Thymus (tissue), 11 donors: ENCODE measurements at regions not wholly inside any gene's neighbourhood (a gene's known extent, or its start where the extent isn't known, plus 50 kb on each side); places are given as distances from the start of the nearest gene placed in this dataset.
"Not testable (repeated sequence)": the region's sequence is repeated elsewhere in the genome, so short reads cannot be mapped to it uniquely, and the experiment has no call there.

Experiments
- DNase-seq, 9 donors: peaks; one replicate each; pipeline ENCODE4 v3.0.0-alpha.2; 2013; ENCODE audit warnings: low spot score in 9 of 9, low read depth in 6 of 9, missing footprints in 1 of 9
- H3K27ac ChIP-seq, 2 donors: one replicate each; pipeline ENCODE4 v1.5.1; 2013; ENCODE audit warnings: control low read depth in 1 of 2, low read depth in 1 of 2, low read length in 1 of 2, mild to moderate bottlenecking in 1 of 2, moderate library complexity in 1 of 2
- H3K27me3 ChIP-seq, 2 donors: one replicate each; pipeline ENCODE4 v1.5.1; 2013; ENCODE audit warnings: low read length in 1 of 2; ENCODE audit not compliant: control insufficient read depth in 2 of 2, insufficient read depth in 1 of 2
- H3K36me3 ChIP-seq, 2 donors: one replicate each; pipeline ENCODE4 v1.5.1; 2013; ENCODE audit warnings: low read length in 1 of 2, mild to moderate bottlenecking in 1 of 2, moderate library complexity in 1 of 2; ENCODE audit not compliant: control insufficient read depth in 2 of 2, insufficient read depth in 2 of 2
- H3K4me1 ChIP-seq, 2 donors: one replicate each; pipeline ENCODE4 v1.5.1; 2013; ENCODE audit warnings: low read length in 2 of 2; ENCODE audit not compliant: control insufficient read depth in 2 of 2, insufficient read depth in 2 of 2
- H3K4me3 ChIP-seq, 2 donors: one replicate each; pipeline ENCODE4 v1.5.1; 2013; ENCODE audit warnings: low read length in 2 of 2, control low read depth in 1 of 2, mild to moderate bottlenecking in 1 of 2
- H3K9me3 ChIP-seq, 2 donors: one replicate each; pipeline ENCODE4 v1.5.1; 2013; ENCODE audit warnings: low read length in 1 of 2, mild to moderate bottlenecking in 1 of 2; ENCODE audit not compliant: control insufficient read depth in 2 of 2, insufficient read depth in 1 of 2
- WGBS: extraction: QIAGEN DNeasy Blood & Tissue Kit; methylation state at CpG from one replicate; pipeline ENCODE4 v1.1.7; 2013; 5-methylcytosine and 5-hydroxymethylcytosine counted together
- donor health status: healthy.

DNA sequence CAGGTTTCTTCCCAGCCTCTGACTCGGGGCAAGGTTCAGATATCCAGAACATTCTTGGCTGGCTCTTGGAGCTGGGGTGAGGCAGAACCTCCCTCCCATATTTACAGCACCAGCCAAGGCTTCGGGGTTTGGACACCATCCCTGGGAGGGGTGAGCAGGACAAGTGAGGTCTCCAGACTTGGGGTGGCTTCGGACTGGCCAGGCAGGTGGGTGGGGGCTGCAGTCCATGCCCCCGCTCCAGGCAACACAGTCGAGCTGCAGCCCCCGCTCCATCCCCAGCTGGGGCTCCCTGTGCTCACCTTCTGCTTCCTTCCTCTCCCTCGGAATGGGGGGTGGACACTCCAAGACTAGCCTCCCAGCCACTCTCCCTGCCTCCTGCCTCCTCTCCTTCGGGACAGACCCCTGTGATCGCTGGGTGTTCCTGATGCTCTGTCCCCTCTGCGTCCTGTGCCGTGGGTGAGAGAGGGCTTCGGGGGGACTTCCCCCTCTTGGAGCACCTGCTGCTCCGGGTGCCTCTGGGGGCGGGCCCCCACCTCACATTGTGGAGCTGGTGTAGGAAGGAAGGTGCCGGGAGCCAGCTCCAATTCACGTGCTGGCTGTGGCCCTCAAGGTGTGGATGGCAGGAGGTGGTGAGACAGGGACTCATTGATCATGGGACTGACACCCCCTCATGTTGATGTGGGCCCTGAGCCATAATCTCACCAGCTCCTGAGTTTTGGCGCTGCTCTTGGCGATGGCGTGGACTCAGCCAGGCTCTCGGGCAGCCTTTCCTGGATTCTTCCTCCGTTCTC lies 189.2 kb downstream of the SEC14L1 start:
- H3K36me3 ChIP-seq, result no peaks in the 10 kb centered on the region
- no peak overlapping the region for H3K27ac ChIP-seq
- peaks cover 54 to 91% of the 10 kb centered on the region in 2 donors for H3K4me1 ChIP-seq
- H3K9me3 ChIP-seq, result peaks cover 0 to 3% of the 10 kb centered on the region in 2 donors
- no peak overlapping the region for H3K4me3 ChIP-seq
- DNase-seq, result no peak
- H3K27me3 ChIP-seq, result peaks cover 0 to 3% of the 10 kb centered on the region in 2 donors
- WGBS, result 95% methylated on average over 21 of the region's 21 CpGs

DNA sequence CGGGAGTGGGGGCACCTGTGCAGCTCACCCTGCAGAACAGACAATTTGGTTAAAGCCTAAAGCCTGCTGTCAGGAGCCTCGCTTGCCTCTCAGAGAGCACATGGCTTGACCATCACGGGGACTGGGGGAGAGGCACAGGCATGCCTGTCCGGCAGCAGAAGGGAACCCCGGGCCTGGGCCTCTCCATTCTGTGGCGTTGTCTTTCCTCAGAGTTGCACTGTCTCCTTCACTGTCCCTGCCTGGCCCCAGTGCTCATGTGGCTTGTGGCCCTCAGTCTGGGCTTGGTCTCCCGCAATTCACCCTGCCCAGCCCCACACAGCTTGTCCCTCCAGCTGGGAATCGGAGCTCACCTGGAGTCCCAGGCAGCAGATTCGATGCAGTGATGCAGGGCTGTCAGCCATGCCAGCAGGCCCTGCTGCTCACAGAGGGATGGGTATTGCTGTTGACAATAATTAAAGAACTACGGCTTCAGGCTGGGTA lies 189.9 kb downstream of the SEC14L1 start:
- Histone ChIP-seq H3K4me1 (peaks cover 48 to 84% of the 10 kb centered on the region in 2 donors), H3K4me3 (no peak overlapping the region), H3K27me3 (peaks cover 0 to 3% of the 10 kb centered on the region in 2 donors), H3K27ac (peak overlapping the region in 1 of 2 donors; percentile 18), H3K9me3 (peaks cover 0 to 3% of the 10 kb centered on the region in 2 donors), H3K36me3 (no peaks in the 10 kb centered on the region)
- DNase-seq, result no peak
- 91% methylated on average over 10 of the region's 10 CpGs for WGBS

GRCh38 chr17:77331301-77331864 lies 190.6 kb downstream of the SEC14L1 start:
- Histone ChIP-seq H3K27me3 (peaks cover 0 to 3% of the 10 kb centered on the region in 2 donors), H3K9me3 (peaks cover 0 to 3% of the 10 kb centered on the region in 2 donors), H3K4me1 (peaks cover 40 to 76% of the 10 kb centered on the region in 2 donors), H3K36me3 (no peaks in the 10 kb centered on the region), H3K4me3 (peak overlapping the region; percentile 34 to 47), H3K27ac (peak overlapping the region; percentile 88 to 92)
- 9% methylated on average over 23 of the region's 23 CpGs for whole genome bisulfite sequencing
- peak; percentile 80 to 97 (median 90) for DNase-seq

GRCh38 chr17:77332034-77332971 lies 191.5 kb downstream of the SEC14L1 start:
- Histone ChIP-seq H3K4me1 (peaks cover 35 to 67% of the 10 kb centered on the region in 2 donors), H3K36me3 (no peaks in the 10 kb centered on the region), H3K4me3 (peak overlapping the region; percentile 34 to 47), H3K27ac (peak overlapping the region; percentile 88 to 89), H3K9me3 (peaks cover 1 to 8% of the 10 kb centered on the region in 2 donors), H3K27me3 (peaks cover 0 to 3% of the 10 kb centered on the region in 2 donors)
- 12% methylated on average over 13 of the region's 13 CpGs for WGBS
- DNase-seq, result peak; percentile 47 to 87 (median 63)

- Histone ChIP-seq H3K4me3 (peak overlapping the region in 1 of 2 donors; percentile 12), H3K36me3 (no peaks in the 10 kb centered on the region), H3K9me3 (peaks cover 1 to 13% of the 10 kb centered on the region in 2 donors), H3K4me1 (peaks cover 30 to 61% of the 10 kb centered on the region in 2 donors), H3K27ac (peak overlapping the region; percentile 88 to 89), H3K27me3 (peaks cover 0 to 3% of the 10 kb centered on the region in 2 donors)
- no peak for DNase-seq
- WGBS, result 80% methylated on average over 7 of the region's 7 CpGs
These were observed 192.4 kb downstream of the SEC14L1 start for GRCh38 chr17:77332981-77333685.

GRCh38 chr17:77337150-77337549 lies 196.4 kb downstream of the SEC14L1 start:
- H3K9me3 ChIP-seq, result peaks cover 1 to 10% of the 10 kb centered on the region in 2 donors
- H3K36me3 ChIP-seq, result no peaks in the 10 kb centered on the region
- no peak for DNase-seq
- WGBS, result 98% methylated on average over 2 of the region's 2 CpGs
- H3K27ac ChIP-seq, result no peak overlapping the region
- no peaks in the 10 kb centered on the region for H3K27me3 ChIP-seq
- peaks cover 17 to 48% of the 10 kb centered on the region in 2 donors for H3K4me1 ChIP-seq
- no peak overlapping the region for H3K4me3 ChIP-seq

DNA sequence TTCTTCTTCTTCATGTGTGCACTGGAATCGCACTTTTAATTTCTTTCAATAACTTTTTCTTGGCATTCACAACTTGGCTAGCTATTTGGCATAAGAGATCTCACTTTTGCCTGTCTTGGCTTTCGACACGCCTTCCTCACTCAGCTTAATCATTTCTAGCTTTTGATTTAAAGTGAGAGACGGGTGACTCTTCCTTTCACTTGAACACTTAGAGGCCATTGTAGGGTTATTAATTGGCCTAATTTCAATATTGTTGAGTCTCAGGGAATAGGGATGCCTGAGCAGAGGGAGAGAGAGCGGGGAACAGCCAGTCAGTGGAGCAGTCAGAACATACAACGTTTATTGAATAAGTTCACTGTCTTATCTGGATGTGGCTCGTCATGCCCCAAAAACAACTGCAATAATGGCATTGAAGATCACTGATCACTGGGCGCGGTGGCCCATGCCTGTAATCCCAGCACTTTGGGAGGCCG lies 200.3 kb downstream of the SEC14L1 start:
- Histone ChIP-seq H3K27me3 (no peaks in the 10 kb centered on the region), H3K4me1 (peaks cover 18 to 62% of the 10 kb centered on the region in 2 donors), H3K27ac (no peak overlapping the region), H3K4me3 (no peak overlapping the region), H3K36me3 (no peaks in the 10 kb centered on the region), H3K9me3 (peaks cover 1 to 10% of the 10 kb centered on the region in 2 donors)
- WGBS, result 91% methylated on average over 10 of the region's 10 CpGs
- DNase-seq, result no peak

DNA sequence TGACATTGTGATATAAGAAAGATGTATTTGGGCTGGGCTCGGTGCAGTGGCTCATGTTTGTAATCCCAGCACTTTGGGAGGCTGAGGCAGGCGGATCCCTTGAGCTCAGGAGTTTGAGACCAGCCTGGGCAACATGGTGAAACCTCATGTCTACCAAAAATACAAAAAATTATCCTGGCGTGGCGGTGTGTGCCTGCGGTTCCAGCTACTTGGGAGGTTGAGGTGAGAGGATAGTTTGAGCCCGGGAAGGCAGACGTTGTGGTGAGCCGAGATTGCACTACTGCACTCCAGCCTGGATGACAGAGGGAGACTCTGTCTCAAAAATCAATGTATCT lies 201.9 kb downstream of the SEC14L1 start:
- H3K36me3 ChIP-seq, H3K27me3 ChIP-seq, H3K9me3 ChIP-seq, DNase-seq, H3K4me3 ChIP-seq: not testable (repeated sequence)
- peak overlapping the region in 1 of 2 donors; percentile 19 for H3K27ac ChIP-seq
- 40% methylated on average over 8 of the region's 8 CpGs for WGBS
- peaks cover 18 to 62% of the 10 kb centered on the region in 2 donors for H3K4me1 ChIP-seq
